Upper lobe of right lung (tissue), 1 donor: ENCODE measurements at regions not wholly inside any gene's neighbourhood (a gene's known extent, or its start where the extent isn't known, plus 50 kb on each side); places are given as distances from the start of the nearest gene placed in this dataset.

Experiments
- ATAC-seq: fragments of 200-7000 bp; cut with Tn5 transposase; one replicate; pipeline ENCODE4 v1.9.1; 2020; ENCODE audit warnings: mild to moderate bottlenecking, moderate library complexity
- DNase-seq: peaks from one replicate; pipeline ENCODE4 v3.0.0-alpha.2; 2020
- H3K27ac ChIP-seq: fragments of 200-600 bp; one replicate; pipeline ENCODE4 v1.8.0; 2022
- H3K27me3 ChIP-seq: fragments of 200-600 bp; one replicate; pipeline ENCODE4 v1.8.0; 2022; ENCODE audit warnings: mild to moderate bottlenecking
- H3K36me3 ChIP-seq: fragments of 200-600 bp; one replicate; pipeline ENCODE4 v1.8.0; 2022
- H3K4me1 ChIP-seq: fragments of 200-600 bp; one replicate; pipeline ENCODE4 v1.8.0; 2022
- H3K4me3 ChIP-seq: fragments of 200-600 bp; one replicate; pipeline ENCODE4 v1.8.0; 2022; ENCODE audit warnings: mild to moderate bottlenecking
- H3K9me3 ChIP-seq: fragments of 200-600 bp; one replicate; pipeline ENCODE4 v1.8.0; 2022
- CTCF ChIP-seq: fragments of 200-600 bp; IDR thresholded peaks from one replicate; pipeline ENCODE4 v1.8.0; 2022; ENCODE audit warnings: antibody characterized with exemption
- intact Hi-C: fragments of 100-400 bp; cut with DNase I; formaldehyde crosslinking; loops from one replicate; pipeline ENCODE4 v1.11.0; 2022
- donor health status: DM: no; HTN: yes; CAD: no; lungs with severe emphysema.

- DNase-seq = no peak
- no peak overlapping the region for H3K27ac ChIP-seq
- H3K4me3 ChIP-seq = no peak overlapping the region
- no peak for TF ChIP-seq CTCF
- no peaks in the 10 kb centered on the region for H3K27me3 ChIP-seq
- H3K36me3 ChIP-seq = no peaks in the 10 kb centered on the region
- no peaks in the 10 kb centered on the region for H3K4me1 ChIP-seq
- intact Hi-C loops = no loop called here
- ATAC-seq = no peak
- H3K9me3 ChIP-seq = no peaks in the 10 kb centered on the region
Observed at GRCh38 chr5:124796495-124796894, 50.1 kb upstream of the ZNF608 start.

- Histone ChIP-seq H3K36me3 (no peaks in the 10 kb centered on the region), H3K27me3 (no peaks in the 10 kb centered on the region), H3K9me3 (no peaks in the 10 kb centered on the region), H3K4me3 (no peak overlapping the region), H3K4me1 (no peaks in the 10 kb centered on the region), H3K27ac (no peak overlapping the region)
- ATAC-seq (peak; percentile 33), DNase-seq (no peak)
- intact Hi-C loops = no loop called here
- no peak for TF ChIP-seq CTCF
Observed at GRCh38 chr5:124797665-124798087, 51.2 kb upstream of the ZNF608 start.

GRCh38 chr5:124798890-124799289, 52.5 kb upstream of the ZNF608 start:
- Histone ChIP-seq H3K27ac (no peak overlapping the region), H3K4me1 (no peaks in the 10 kb centered on the region), H3K4me3 (no peak overlapping the region), H3K36me3 (no peaks in the 10 kb centered on the region), H3K9me3 (no peaks in the 10 kb centered on the region), H3K27me3 (no peaks in the 10 kb centered on the region)
- no peak for TF ChIP-seq CTCF
- intact Hi-C loops = no loop called here
- DNase-seq (no peak), ATAC-seq (no peak)

GRCh38 chr5:124801551-124801950, 55.1 kb upstream of the ZNF608 start:
- TF ChIP-seq CTCF = no peak
- no peaks in the 10 kb centered on the region for H3K9me3 ChIP-seq
- ATAC-seq = no peak
- no peak overlapping the region for H3K27ac ChIP-seq
- no peak for DNase-seq
- no peaks in the 10 kb centered on the region for H3K27me3 ChIP-seq
- no peaks in the 10 kb centered on the region for H3K36me3 ChIP-seq
- intact Hi-C loops = no loop called here
- no peaks in the 10 kb centered on the region for H3K4me1 ChIP-seq
- H3K4me3 ChIP-seq = no peak overlapping the region

- intact Hi-C loops = no loop called here
- Histone ChIP-seq H3K4me3 (no peak overlapping the region), H3K9me3 (no peaks in the 10 kb centered on the region), H3K4me1 (no peaks in the 10 kb centered on the region), H3K27ac (no peak overlapping the region), H3K36me3 (no peaks in the 10 kb centered on the region), H3K27me3 (no peaks in the 10 kb centered on the region)
- no peak for DNase-seq
- ATAC-seq = no peak
- TF ChIP-seq CTCF = no peak
Observed at GRCh38 chr5:124803617-124804323, 57.3 kb upstream of the ZNF608 start.

GRCh38 chr5:124806026-124806372, 59.6 kb upstream of the ZNF608 start:
- Histone ChIP-seq H3K4me1 (no peaks in the 10 kb centered on the region), H3K27ac (no peak overlapping the region), H3K36me3 (no peaks in the 10 kb centered on the region), H3K27me3 (no peaks in the 10 kb centered on the region), H3K9me3 (no peaks in the 10 kb centered on the region), H3K4me3 (no peak overlapping the region)
- intact Hi-C loops = no loop called here
- TF ChIP-seq CTCF = no peak
- ATAC-seq (no peak), DNase-seq (no peak)
